GM19467 (cell line): ENCODE measurements at regions not wholly inside any gene's neighbourhood (a gene's known extent, or its start where the extent isn't known, plus 50 kb on each side); places are given as distances from the start of the nearest gene placed in this dataset.

Experiments
- ATAC-seq: cut with Tn5 transposase; IDR thresholded peaks from one replicate; pipeline ENCODE4 v1.9.1; 2021; ENCODE audit warnings: mild to moderate bottlenecking, moderate library complexity; ENCODE audit not compliant: unreplicated experiment

- ATAC-seq, result no peak
Observed at GRCh38 chr16:86052115-86052670, 153.2 kb downstream of the IRF8 start.

DNA sequence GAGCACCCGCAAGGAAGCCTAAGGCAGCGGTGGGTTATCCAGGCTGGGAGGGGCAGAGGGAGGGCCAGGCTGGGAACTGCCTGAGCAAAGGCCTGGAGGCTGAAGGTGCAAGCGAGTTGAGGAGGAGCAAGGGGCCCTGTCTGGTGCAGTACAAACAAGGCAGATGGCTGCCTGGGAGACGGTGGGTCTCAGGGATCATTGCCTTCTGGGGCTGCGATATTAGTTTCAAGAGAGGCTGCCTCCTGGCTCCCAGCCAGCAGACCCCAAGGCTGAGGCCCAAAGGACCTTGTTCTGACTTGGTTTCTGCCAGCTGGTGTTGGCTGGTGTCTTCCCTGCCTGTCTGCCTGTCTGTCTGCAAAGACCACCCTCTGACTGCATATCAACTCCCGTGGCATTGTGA lies 154.0 kb downstream of the IRF8 start:
- no peak for ATAC-seq

DNA sequence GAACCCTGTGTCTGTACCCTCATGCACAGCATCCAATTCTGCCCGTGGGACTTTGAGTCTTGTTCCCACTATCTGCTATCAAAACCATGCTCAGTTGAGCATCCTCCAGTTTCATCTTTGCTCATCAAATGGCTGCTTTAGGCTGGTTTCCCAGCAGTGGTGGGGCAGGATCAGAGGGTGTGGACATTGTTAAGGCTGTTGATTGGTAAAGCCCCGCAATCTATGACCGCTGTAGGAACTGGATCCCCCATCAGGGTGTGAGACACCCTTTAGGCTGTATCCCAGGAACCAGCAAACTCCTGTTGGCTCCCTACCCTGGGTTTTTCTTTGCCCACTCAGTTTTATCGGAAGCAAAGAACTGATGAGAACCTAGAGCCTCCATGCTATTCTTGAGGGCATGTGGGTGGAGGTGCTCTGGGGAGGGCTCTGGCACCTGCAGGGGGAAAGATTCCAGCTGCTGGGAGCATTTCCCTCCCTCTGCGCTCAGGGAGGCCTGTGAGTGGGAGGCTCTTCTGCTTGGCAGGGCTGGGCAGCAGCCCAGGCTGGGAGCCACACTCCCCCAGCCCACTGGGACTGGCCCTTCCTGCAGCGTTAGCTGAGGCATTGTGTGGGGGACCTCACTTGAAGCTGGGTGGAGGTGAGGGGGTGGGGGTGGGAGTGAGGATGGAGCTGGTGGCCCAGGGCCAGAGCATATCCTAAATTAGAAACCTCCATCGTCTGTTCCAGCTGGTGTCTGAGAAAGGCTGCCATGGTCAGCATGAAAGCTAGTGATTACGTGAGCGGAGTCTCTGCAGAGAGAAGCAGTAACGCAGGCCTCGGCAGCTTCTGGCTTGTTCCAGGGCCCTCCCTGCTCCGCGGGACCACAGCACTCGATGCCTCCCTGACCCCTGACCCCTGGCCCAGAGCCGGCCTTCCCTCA lies 160.6 kb downstream of the IRF8 start:
- no peak for ATAC-seq

DNA sequence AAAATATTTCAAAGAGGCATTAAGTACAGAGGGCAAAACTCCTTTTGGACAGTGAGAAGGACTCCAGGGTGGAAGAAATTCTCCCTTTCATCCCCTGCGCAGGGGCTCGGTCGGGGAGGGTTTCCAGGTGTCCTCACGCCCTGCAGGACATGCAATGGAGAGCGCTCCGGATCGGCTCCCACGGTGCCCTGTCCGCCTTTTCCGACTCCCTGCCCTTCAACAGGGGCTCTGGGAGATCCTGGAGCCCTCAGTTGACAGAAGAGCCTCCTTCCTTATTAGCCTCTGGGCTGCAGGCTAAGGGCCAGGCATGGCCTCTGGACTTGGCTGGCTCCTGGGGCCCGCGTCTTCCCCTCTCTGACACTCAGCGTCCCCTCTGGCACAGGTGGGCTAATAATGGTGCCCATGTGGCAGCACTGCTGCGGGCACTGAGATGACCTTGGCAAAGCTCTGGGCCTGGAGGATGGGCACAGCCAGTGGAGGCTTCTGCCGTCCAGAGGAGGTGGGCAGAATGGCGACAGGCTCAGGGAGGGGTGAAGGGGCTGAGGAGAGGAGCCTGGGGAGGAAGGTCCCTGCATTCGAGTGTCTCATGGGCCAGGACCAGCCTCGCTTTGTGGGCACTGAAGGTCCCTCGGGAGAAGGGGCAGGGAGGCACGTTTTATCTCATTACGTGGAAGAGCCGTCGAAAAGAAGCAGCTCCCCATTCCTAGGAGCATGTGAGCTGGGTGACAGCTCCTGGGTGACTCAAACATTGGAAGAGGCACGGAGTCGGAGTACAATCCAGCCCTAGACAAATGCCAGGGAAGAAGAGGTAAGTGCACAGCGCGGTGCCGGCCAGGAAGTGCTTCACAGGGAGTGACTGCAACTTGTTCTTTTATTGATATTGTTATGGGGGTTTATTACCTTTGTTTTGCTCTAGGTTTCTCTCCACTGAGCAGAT lies 161.7 kb downstream of the IRF8 start:
- ATAC-seq, result no peak

GRCh38 chr16:86061318-86061695 lies 162.3 kb downstream of the IRF8 start:
- ATAC-seq, result no peak

DNA sequence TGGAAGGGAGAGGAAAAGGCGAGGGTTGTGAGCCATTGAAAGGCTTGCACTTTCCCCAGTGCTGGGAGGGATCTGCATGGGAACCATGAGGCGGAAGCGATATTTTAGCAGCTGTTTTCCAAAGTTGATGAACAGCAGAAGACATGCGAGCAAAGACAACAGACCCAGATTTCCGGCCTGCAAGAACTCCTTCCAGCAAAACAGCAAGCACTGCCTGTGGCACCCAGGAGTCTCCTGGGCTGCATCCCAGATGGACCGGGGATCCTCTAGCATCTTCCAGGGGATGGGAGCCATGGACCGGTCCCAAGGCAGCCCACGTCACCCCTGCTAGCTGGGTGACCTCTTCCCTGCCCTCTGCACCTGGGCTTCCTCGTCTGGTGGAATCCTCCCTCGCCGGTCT lies 162.8 kb downstream of the IRF8 start:
- no peak for ATAC-seq

- no peak for ATAC-seq
Observed at GRCh38 chr16:86062271-86062965, 163.5 kb downstream of the IRF8 start.

- no peak for ATAC-seq
Observed at GRCh38 chr16:86063760-86064405, 164.9 kb downstream of the IRF8 start.

- ATAC-seq, result no peak
Observed at GRCh38 chr16:86064431-86065250, 165.7 kb downstream of the IRF8 start.

- no peak for ATAC-seq
Observed at GRCh38 chr16:86065711-86066110, 166.7 kb downstream of the IRF8 start.

- no peak for ATAC-seq
Observed at GRCh38 chr16:86066811-86067210, 167.8 kb downstream of the IRF8 start.

GRCh38 chr16:86067516-86067915 lies 168.6 kb downstream of the IRF8 start:
- ATAC-seq, result no peak

DNA sequence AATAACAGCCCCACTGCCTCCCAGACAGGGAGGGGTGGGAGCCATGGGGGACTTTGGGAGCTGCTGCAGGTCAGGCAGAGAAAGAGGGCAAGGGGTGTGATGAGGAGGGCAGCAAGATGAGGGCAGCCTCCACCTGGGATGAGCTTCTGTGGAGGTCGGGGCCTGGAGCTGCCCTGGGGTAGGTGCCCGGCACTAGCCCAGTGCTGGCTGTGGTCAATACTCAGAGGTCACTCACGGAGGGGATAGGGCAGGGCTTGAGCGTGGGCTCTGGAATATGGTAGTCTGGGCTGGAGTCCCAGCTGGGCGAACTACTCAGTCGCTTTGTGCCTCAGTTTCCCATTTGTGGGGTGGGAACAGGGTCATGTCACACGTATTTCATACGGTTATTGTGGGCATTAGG lies 169.0 kb downstream of the IRF8 start:
- ATAC-seq, result no peak

- ATAC-seq, result no peak
Observed at GRCh38 chr16:86068722-86069121, 169.8 kb downstream of the IRF8 start.

GRCh38 chr16:86069736-86070298 lies 170.9 kb downstream of the IRF8 start:
- ATAC-seq, result no peak

DNA sequence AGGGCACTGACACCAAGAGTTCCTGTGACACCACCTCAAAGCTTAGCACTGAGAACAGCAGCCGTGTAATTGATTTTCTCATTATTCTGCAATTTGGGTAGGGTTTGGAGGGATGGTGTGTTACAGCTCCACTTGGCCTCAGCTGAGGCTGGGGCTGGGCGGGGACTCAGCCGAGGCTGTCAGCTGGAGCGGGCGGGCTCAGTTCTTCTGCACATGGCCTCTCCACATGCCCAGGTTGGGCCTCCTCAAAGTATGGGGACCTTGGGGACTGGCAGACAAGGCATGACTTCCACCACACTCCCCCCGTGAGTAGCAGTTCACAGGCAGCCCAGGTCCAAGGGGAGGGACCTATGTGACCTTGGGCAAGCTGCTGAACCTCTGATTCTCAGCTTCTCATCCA lies 171.5 kb downstream of the IRF8 start:
- ATAC-seq, result no peak

- ATAC-seq, result no peak
Observed at GRCh38 chr16:86070971-86071370, 172.0 kb downstream of the IRF8 start.

DNA sequence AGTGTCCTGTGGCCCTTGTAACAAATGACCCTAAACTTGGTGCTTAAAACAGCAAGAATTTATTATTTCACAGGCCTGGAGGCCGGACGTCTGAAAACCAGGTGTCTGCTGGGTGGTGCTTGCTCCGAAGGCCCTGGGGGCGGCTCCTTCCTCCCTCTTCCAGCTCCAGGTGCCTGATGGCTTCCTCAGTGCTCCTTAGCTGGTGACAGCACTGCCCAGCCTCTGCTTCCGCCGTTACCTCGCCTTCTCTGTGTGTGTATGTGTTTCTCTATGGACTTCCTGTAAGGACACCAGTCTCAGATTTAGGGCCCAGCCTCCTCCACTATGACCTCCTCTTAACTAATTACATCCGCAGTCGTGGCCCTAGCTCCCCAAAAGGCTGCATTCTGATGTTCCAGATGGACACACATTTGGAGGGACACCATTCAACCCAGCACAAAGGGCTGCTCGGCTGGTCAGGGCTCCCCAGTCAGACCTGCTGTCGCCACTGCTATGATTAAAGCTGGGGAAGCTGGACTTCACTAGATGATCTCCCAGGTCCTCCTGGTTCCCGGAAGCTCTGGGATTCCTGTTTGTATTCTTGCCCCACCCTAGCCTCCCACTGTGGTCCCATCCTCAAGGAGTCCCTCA lies 172.8 kb downstream of the IRF8 start:
- ATAC-seq, result no peak
